H1 (cell line): ENCODE measurements at regions not wholly inside any gene's neighbourhood (a gene's known extent, or its start where the extent isn't known, plus 50 kb on each side); places are given as distances from the start of the nearest gene placed in this dataset.

Experiments used
- CTCF ChIA-PET: fragments of 300-600 bp; sonication (Branson Sonifier 250); formaldehyde crosslinking; loops from one replicate; lab custom pipeline; 2021; ENCODE audit not compliant: partially characterized antibody; lab: Charles Lee
- POLR2A ChIA-PET: fragments of 300-600 bp; sonication (Branson Sonifier 250); formaldehyde crosslinking; loops from one replicate; lab custom pipeline; 2021; ENCODE audit warnings: inconsistent platforms; ENCODE audit not compliant: partially characterized antibody; lab: Charles Lee
- DNase-seq, 2 experiments: peaks; one replicate each; pipeline versions ENCODE4 v3.0.0 to v3.0.0-alpha.2; 2010 to 2022; ENCODE audit warnings: low spot score in 2 of 2, low read depth in 1 of 2, mixed read lengths in 1 of 2
- FAIRE-seq: peaks from 2 replicates; lab custom pipeline; 2011; peaks lifted over from hg19 to GRCh38; lab: Jason Lieb, UNC
- H2AFZ ChIP-seq: 2 replicates; pipeline ENCODE4 v1.8.1; 2012; ENCODE audit warnings: low read length, inconsistent platforms
- H2AK5ac ChIP-seq: 2 replicates; pipeline ENCODE4 v1.6.1; 2013; ENCODE audit warnings: low read depth, low read length
- H2BK120ac ChIP-seq: replicated peaks from 2 replicates; pipeline ENCODE3; 2013; ENCODE audit warnings: low read depth, low read length, inconsistent platforms
- H2BK12ac ChIP-seq: 2 replicates; pipeline ENCODE4 v1.6.1; 2013; ENCODE audit warnings: low read depth, low read length
- H2BK15ac ChIP-seq: 2 replicates; pipeline ENCODE4 v1.6.1; 2013; ENCODE audit warnings: low read length
- H2BK20ac ChIP-seq: 2 replicates; pipeline ENCODE4 v1.6.1; 2013; ENCODE audit warnings: low read length
- H2BK5ac ChIP-seq: 2 replicates; pipeline ENCODE4 v1.6.1; 2013; ENCODE audit warnings: low read depth, low read length
- H3K14ac ChIP-seq: 2 replicates; pipeline ENCODE4 v1.6.1; 2013; ENCODE audit warnings: inconsistent platforms; ENCODE audit not compliant: insufficient read length
- H3K18ac ChIP-seq: 2 replicates; pipeline ENCODE4 v1.6.1; 2013; ENCODE audit warnings: low read length; ENCODE audit errors: extremely low read depth
- H3K23ac ChIP-seq: 2 replicates; pipeline ENCODE4 v1.6.1; 2013; ENCODE audit warnings: inconsistent platforms; ENCODE audit not compliant: insufficient read length
- H3K23me2 ChIP-seq: 2 replicates; pipeline ENCODE4 v1.6.1; 2013; ENCODE audit warnings: low read depth, low read length
- H3K27ac ChIP-seq: 2 replicates; pipeline ENCODE4 v1.6.1; 2011; ENCODE audit warnings: low read depth, low read length, inconsistent platforms
- H3K27me3 ChIP-seq, 4 experiments: replicated peaks in 1 of 4; 1 replicate in 1 of 4; 2 replicates in 3 of 4; pipeline versions ENCODE4 v1.6.1 to v1.8.1; 2011 to 2013; ENCODE audit warnings: low read length in 3 of 4, mild to moderate bottlenecking in 3 of 4, inconsistent platforms in 2 of 4, mixed read lengths in 2 of 4, moderate library complexity in 1 of 4; ENCODE audit not compliant: control insufficient read depth in 3 of 4, insufficient read depth in 3 of 4; ENCODE audit errors: extremely low read depth in 1 of 4
- H3K36me3 ChIP-seq, 4 experiments: 2 replicates each; pipeline versions ENCODE4 v1.6.1 to v1.8.1; 2011 to 2013; ENCODE audit warnings: mild to moderate bottlenecking in 4 of 4, low read length in 3 of 4, moderate library complexity in 2 of 4, control low read depth in 1 of 4, inconsistent platforms in 1 of 4; ENCODE audit not compliant: insufficient read depth in 4 of 4, control insufficient read depth in 2 of 4
- H3K4ac ChIP-seq: replicated peaks from 2 replicates; pipeline ENCODE3; 2013; ENCODE audit warnings: low read length, low read depth, mixed read lengths, inconsistent platforms; ENCODE audit not compliant: insufficient read length
- H3K4me1 ChIP-seq, 4 experiments: replicated peaks in 1 of 4; 1 replicate in 1 of 4; 2 replicates in 3 of 4; pipeline versions ENCODE4 v1.6.1 to v1.8.1; 2011 to 2013; ENCODE audit warnings: low read length in 3 of 4, inconsistent platforms in 2 of 4, mixed read lengths in 1 of 4; ENCODE audit not compliant: insufficient read depth in 4 of 4, control insufficient read depth in 3 of 4
- H3K4me2 ChIP-seq, 2 experiments: 2 replicates each; pipeline versions ENCODE4 v1.6.1 to v1.8.1; 2011 to 2013; ENCODE audit warnings: low read depth in 2 of 2, low read length in 2 of 2, control low read depth in 1 of 2, inconsistent platforms in 1 of 2, mild to moderate bottlenecking in 1 of 2; ENCODE audit not compliant: insufficient read depth in 1 of 2
- H3K4me3 ChIP-seq, 4 experiments: fragments of 200-600, 300-600 bp in 1 of 4; sonication (generic), shearing (Covaris generic), sonication (Bioruptor Twin) in 1 of 4; 2 replicates each; pipeline versions ENCODE4 v1.5.1 to v1.8.1; 2011 to 2016; ENCODE audit warnings: low read length in 4 of 4, low read depth in 3 of 4, control low read depth in 2 of 4, inconsistent platforms in 2 of 4, mild to moderate bottlenecking in 2 of 4, mixed read lengths in 1 of 4, moderate library complexity in 1 of 4; ENCODE audit not compliant: insufficient read depth in 2 of 4; ENCODE audit errors: extremely low read depth in 1 of 4
- H3K56ac ChIP-seq: replicated peaks from 2 replicates; pipeline ENCODE3; 2013; ENCODE audit warnings: low read depth, mild to moderate bottlenecking, mixed read lengths, low read length, inconsistent platforms; ENCODE audit not compliant: insufficient read length
- H3K79me1 ChIP-seq: 2 replicates; pipeline ENCODE4 v1.6.1; 2013; ENCODE audit warnings: low read depth, low read length, control low read depth
- H3K79me2 ChIP-seq, 2 experiments: 2 replicates each; pipeline versions ENCODE4 v1.6.1 to v1.8.1; 2012 to 2013; ENCODE audit warnings: low read length in 2 of 2, mild to moderate bottlenecking in 2 of 2, inconsistent platforms in 1 of 2; ENCODE audit not compliant: insufficient read depth in 2 of 2, control insufficient read depth in 1 of 2
- H3K9ac ChIP-seq, 4 experiments: replicated peaks in 1 of 4; 1 replicate in 1 of 4; 2 replicates in 3 of 4; pipeline versions ENCODE4 v1.6.1 to v1.8.1; 2011 to 2013; ENCODE audit warnings: low read depth in 3 of 4, low read length in 3 of 4, control low read depth in 2 of 4, mild to moderate bottlenecking in 2 of 4, moderate library complexity in 2 of 4, inconsistent platforms in 1 of 4; ENCODE audit errors: extremely low read depth in 1 of 4
- H3K9me3 ChIP-seq, 2 experiments: 2 replicates each; pipeline versions ENCODE4 v1.6.1 to v1.8.1; 2012 to 2013; ENCODE audit warnings: mild to moderate bottlenecking in 2 of 2, moderate library complexity in 2 of 2, control low read depth in 1 of 2, inconsistent platforms in 1 of 2, low read depth in 1 of 2, low read length in 1 of 2, mixed read lengths in 1 of 2; ENCODE audit not compliant: insufficient read depth in 2 of 2
- H4K20me1 ChIP-seq, 2 experiments: replicated peaks in 1 of 2; 2 replicates each; pipeline versions ENCODE3 to v1.8.1; 2011 to 2013; ENCODE audit warnings: inconsistent platforms in 2 of 2, low read length in 2 of 2, mild to moderate bottlenecking in 1 of 2; ENCODE audit not compliant: insufficient read depth in 2 of 2, control insufficient read depth in 1 of 2
- H4K5ac ChIP-seq: 2 replicates; pipeline ENCODE4 v1.6.1; 2013; ENCODE audit warnings: low read length, low read depth, mixed read lengths, inconsistent platforms; ENCODE audit not compliant: insufficient read length
- H4K8ac ChIP-seq: 2 replicates; pipeline ENCODE4 v1.8.0; 2013; ENCODE audit warnings: mild to moderate bottlenecking, moderate library complexity, low read length, inconsistent platforms; ENCODE audit not compliant: insufficient read depth; ENCODE audit errors: extremely low read depth
- H4K91ac ChIP-seq: replicated peaks from 2 replicates; pipeline ENCODE3; 2013; ENCODE audit warnings: low read length, mixed read lengths, inconsistent platforms; ENCODE audit not compliant: insufficient read length
- BCL11A ChIP-seq, 2 experiments: IDR thresholded peaks; one replicate each; pipeline ENCODE4 v1.6.1; 2011; ENCODE audit warnings: low read depth in 2 of 2, low read length in 2 of 2, mild to moderate bottlenecking in 2 of 2
- KDM5A ChIP-seq: fragments of 200-600 bp; IDR thresholded peaks from 2 replicates; pipeline ENCODE4 v1.7.1; 2012; ENCODE audit warnings: mild to moderate bottlenecking, low read length, inconsistent platforms, mixed read lengths
- NRF1 ChIP-seq: IDR thresholded peaks from 2 replicates; pipeline ENCODE4 v1.6.1; 2011; ENCODE audit warnings: mild to moderate bottlenecking, low read depth, low read length, improper control_type of control experiment
- TBP ChIP-seq: IDR thresholded peaks from 2 replicates; pipeline ENCODE4 v1.6.1; 2011; ENCODE audit warnings: low read depth, low read length, improper control_type of control experiment
- TCF12 ChIP-seq: IDR thresholded peaks from 2 replicates; pipeline ENCODE4 v1.6.1; 2011; ENCODE audit warnings: low read depth, mild to moderate bottlenecking, low read length
- WGBS, 2 experiments: shearing (Covaris generic) in 1 of 2; methylation state at CpG; one replicate each; pipeline versions ENCODE4 v1.1.6 to v1.1.7; 2013 to 2015; ENCODE audit warnings: low lambda C conversion rate in 2 of 2, mixed read lengths in 2 of 2, inconsistent platforms in 1 of 2, low coverage in 1 of 2, missing lambda C conversion rate in 1 of 2; ENCODE audit not compliant: insufficient replicate concordance in 2 of 2, insufficient coverage in 1 of 2, insufficient read length in 1 of 2; ENCODE audit errors: extremely low coverage in 1 of 2, missing lambda C conversion rate in 1 of 2; 5-methylcytosine and 5-hydroxymethylcytosine counted together
- TF ChIP-seq, protein P1 (sequence below): IDR thresholded peaks from 2 replicates; pipeline ENCODE4 v1.6.1; 2011; ENCODE audit warnings: low read length, improper control_type of control experiment

DNA sequence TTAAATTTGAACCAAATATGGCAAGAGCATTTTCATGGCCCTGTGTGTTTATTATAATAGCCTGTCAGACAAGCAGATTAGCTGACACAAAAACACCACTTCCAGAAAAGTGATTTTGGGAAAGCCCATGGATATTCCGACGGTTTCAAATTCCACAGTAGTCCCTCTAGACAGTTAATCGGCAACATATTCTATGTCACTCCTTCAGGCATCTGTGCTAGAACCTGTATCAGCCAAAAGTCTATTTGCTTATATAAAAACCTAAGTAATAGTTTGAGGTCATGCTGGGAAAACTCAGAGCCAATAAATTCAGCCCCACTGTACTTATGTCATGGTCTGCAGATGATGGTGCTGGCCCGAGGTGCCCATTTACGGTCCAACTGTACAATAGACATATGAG, 110.2 kb upstream of the ARHGEF26 start:
- peaks cover 0 to 3% (median 0%) of the 10 kb centered on the region in 4 experiments; a peak in 1 of 7 replicates for H3K4me1 ChIP-seq
- ChIA-PET CTCF (no interaction called here), POLR2A (no interaction called here)
- no peaks in the 10 kb centered on the region for H3K27me3 ChIP-seq
- H3K9me3 ChIP-seq, result no peaks in the 10 kb centered on the region
- H2BK12ac ChIP-seq, result no peak overlapping the region
- H3K56ac ChIP-seq, result no peak overlapping the region
- FAIRE-seq, result no peak
- H4K5ac ChIP-seq, result no peak overlapping the region
- H2BK20ac ChIP-seq, result no peak overlapping the region
- H3K14ac ChIP-seq, result no peak overlapping the region
- no peak overlapping the region for H2AFZ ChIP-seq
- no peaks in the 10 kb centered on the region for H4K20me1 ChIP-seq
- no peak overlapping the region for H3K23ac ChIP-seq
- H4K91ac ChIP-seq, result no peak overlapping the region
- no peak for DNase-seq
- H3K79me2 ChIP-seq, result no peaks in the 10 kb centered on the region
- H4K8ac ChIP-seq, result no peak overlapping the region
- H3K4me3 ChIP-seq, result no peak overlapping the region
- no peak overlapping the region for H2BK5ac ChIP-seq
- H3K4ac ChIP-seq, result no peak overlapping the region
- no peaks in the 10 kb centered on the region for H3K36me3 ChIP-seq
- H3K9ac ChIP-seq, result no peak overlapping the region
- H2BK120ac ChIP-seq, result no peak overlapping the region
- no peak for TF ChIP-seq KDM5A
- no peak for TF ChIP-seq NRF1
- no peak for TF ChIP-seq TCF12
- TF ChIP-seq, protein P1, sequence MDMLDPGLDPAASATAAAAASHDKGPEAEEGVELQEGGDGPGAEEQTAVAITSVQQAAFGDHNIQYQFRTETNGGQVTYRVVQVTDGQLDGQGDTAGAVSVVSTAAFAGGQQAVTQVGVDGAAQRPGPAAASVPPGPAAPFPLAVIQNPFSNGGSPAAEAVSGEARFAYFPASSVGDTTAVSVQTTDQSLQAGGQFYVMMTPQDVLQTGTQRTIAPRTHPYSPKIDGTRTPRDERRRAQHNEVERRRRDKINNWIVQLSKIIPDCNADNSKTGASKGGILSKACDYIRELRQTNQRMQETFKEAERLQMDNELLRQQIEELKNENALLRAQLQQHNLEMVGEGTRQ, result no peak
- TF ChIP-seq TBP, result no peak
- TF ChIP-seq BCL11A (IDR thresholded peaks at IDR 0.05; ENCODE audit: low read depth in 2 of 2, low read length in 2 of 2), result no peak
- WGBS, 2 experiments, result 75% methylated on average over 5 of the region's 5 CpGs; no CpG with 5 or more reads in 1 of the 2 experiments
- no peak overlapping the region for H3K18ac ChIP-seq
- no peak overlapping the region for H3K27ac ChIP-seq
- H2AK5ac ChIP-seq, result no peak overlapping the region
- H3K79me1 ChIP-seq, result no peaks in the 10 kb centered on the region
- no peak overlapping the region for H3K4me2 ChIP-seq
- no peaks in the 10 kb centered on the region for H3K23me2 ChIP-seq
- no peak overlapping the region for H2BK15ac ChIP-seq
